Endothelial cell of umbilical vein (primary cell): ENCODE measurements at regions not wholly inside any gene's neighbourhood (a gene's known extent, or its start where the extent isn't known, plus 50 kb on each side); places are given as distances from the start of the nearest gene placed in this dataset.
A peak's percentile ranks its signal among the peaks of the same experiment; 100 is the strongest.

Experiments
- BruUV-seq: library from RNA; stranded (reverse); fragments of 400-500 nt; replicated peaks from 2 replicates; lab custom pipeline; 2021; lab: Mats Ljungman, UMichigan
- CTCF ChIA-PET: fragments of 300-600, 350-600 bp; sonication (Branson Sonifier 250); formaldehyde crosslinking; loops from one replicate; lab custom pipeline; 2021; ENCODE audit warnings: antibody characterized with exemption, inconsistent platforms; lab: Charles Lee
- POLR2A ChIA-PET: fragments of 300-600, 350-600 bp; sonication (Branson Sonifier 250); formaldehyde crosslinking; loops from one replicate; lab custom pipeline; 2021; ENCODE audit warnings: antibody characterized with exemption, inconsistent platforms; lab: Charles Lee
- DNase-seq: peaks from one replicate; pipeline ENCODE4 v3.0.0-alpha.2; 2011; ENCODE audit warnings: low read depth, low spot score
- FAIRE-seq: peaks from 2 replicates; lab custom pipeline; 2011; peaks lifted over from hg19 to GRCh38; lab: Jason Lieb, UNC
- H2AFZ ChIP-seq: 2 replicates; pipeline ENCODE4 v1.6.0; 2012; ENCODE audit warnings: low read depth, low read length, control low read depth, inconsistent platforms
- H3K27ac ChIP-seq: 2 replicates; pipeline ENCODE4 v1.5.1; 2011; ENCODE audit warnings: low read depth, mild to moderate bottlenecking, control low read depth, low read length, moderate library complexity; ENCODE audit not compliant: insufficient read depth
- H3K27me3 ChIP-seq, 2 experiments: 2 replicates each; pipeline versions ENCODE4 v1.6.0 to v1.6.1; 2011; ENCODE audit warnings: low read length in 2 of 2, mixed read lengths in 1 of 2; ENCODE audit not compliant: control insufficient read depth in 2 of 2, insufficient read depth in 2 of 2
- H3K36me3 ChIP-seq, 2 experiments: 2 replicates in 1 of 2; 3 replicates in 1 of 2; pipeline ENCODE4 v1.5.1; 2011; ENCODE audit warnings: low read length in 2 of 2, mild to moderate bottlenecking in 1 of 2, moderate library complexity in 1 of 2; ENCODE audit not compliant: control insufficient read depth in 2 of 2, insufficient read depth in 2 of 2; ENCODE audit errors: extremely low read depth in 1 of 2
- H3K4me1 ChIP-seq: 3 replicates; pipeline ENCODE4 v1.5.1; 2011; ENCODE audit warnings: mild to moderate bottlenecking, low read length; ENCODE audit not compliant: control insufficient read depth, insufficient read depth; ENCODE audit errors: extremely low read depth
- H3K4me2 ChIP-seq: 2 replicates; pipeline ENCODE4 v1.6.1; 2011; ENCODE audit warnings: low read length, control low read depth, mixed read lengths; ENCODE audit not compliant: insufficient read depth
- H3K4me3 ChIP-seq, 3 experiments: fragments of 200-600 bp in 1 of 3; sonication (generic), shearing (Covaris generic) in 1 of 3; replicated peaks in 1 of 3; 2 replicates each; pipeline ENCODE4 v1.5.1; 2011 to 2016; ENCODE audit warnings: control low read depth in 3 of 3, low read length in 3 of 3, mild to moderate bottlenecking in 2 of 3, inconsistent platforms in 1 of 3, low read depth in 1 of 3, moderate library complexity in 1 of 3; ENCODE audit not compliant: insufficient read depth in 1 of 3
- H3K79me2 ChIP-seq: 2 replicates; pipeline ENCODE4 v1.6.0; 2012; ENCODE audit warnings: low read length, inconsistent platforms; ENCODE audit not compliant: control insufficient read depth, insufficient read depth
- H3K9ac ChIP-seq: replicated peaks from 2 replicates; pipeline ENCODE3; 2011; ENCODE audit warnings: low read length, control low read depth; ENCODE audit not compliant: insufficient read depth; ENCODE audit errors: extremely low read depth
- H3K9me1 ChIP-seq: replicated peaks from 3 replicates; pipeline ENCODE4 v1.6.0; 2011; ENCODE audit warnings: mild to moderate bottlenecking, low read length; ENCODE audit not compliant: control insufficient read depth, insufficient read depth; ENCODE audit errors: extremely low read depth
- H3K9me3 ChIP-seq: replicated peaks from 2 replicates; pipeline ENCODE4 v1.5.1; 2012; ENCODE audit warnings: low read length, inconsistent platforms; ENCODE audit not compliant: control insufficient read depth, insufficient read depth
- H4K20me1 ChIP-seq: replicated peaks from 2 replicates; pipeline ENCODE3; 2011; ENCODE audit warnings: mild to moderate bottlenecking, low read length; ENCODE audit not compliant: control insufficient read depth, insufficient read depth; ENCODE audit errors: extremely low read depth
- EZH2 ChIP-seq: IDR thresholded peaks from 2 replicates; pipeline ENCODE4 v1.6.1; 2012; ENCODE audit warnings: borderline replicate concordance, low read depth, mild to moderate bottlenecking, moderate library complexity, low read length, inconsistent platforms; ENCODE audit not compliant: severe bottlenecking
- FOS ChIP-seq: IDR thresholded peaks from 2 replicates; pipeline ENCODE4 v1.6.1; 2011; ENCODE audit warnings: mild to moderate bottlenecking, low read length, moderate library complexity, borderline replicate concordance; ENCODE audit not compliant: insufficient read depth
- GATA2 ChIP-seq: IDR thresholded peaks from 2 replicates; pipeline ENCODE4 v1.7.0; 2011; ENCODE audit warnings: low read depth, mild to moderate bottlenecking, moderate library complexity, mixed read lengths, low read length; ENCODE audit not compliant: insufficient read length, insufficient read depth
- JUN ChIP-seq: IDR thresholded peaks from 2 replicates; pipeline ENCODE4 v1.6.1; 2011; ENCODE audit warnings: borderline replicate concordance, low read depth; ENCODE audit not compliant: insufficient read length, insufficient read depth
- MYC ChIP-seq: IDR thresholded peaks from one replicate; pipeline ENCODE4 v1.6.1; 2011; ENCODE audit warnings: mild to moderate bottlenecking, low read depth, low read length
- POLR2A ChIP-seq: IDR thresholded peaks from 2 replicates; pipeline ENCODE4 v1.6.1; 2012; ENCODE audit warnings: low read depth, mild to moderate bottlenecking, control low read depth, low read length
- POLR2AphosphoS5 ChIP-seq: IDR thresholded peaks from 2 replicates; pipeline ENCODE4 v1.6.1; 2012; ENCODE audit warnings: low read depth, mild to moderate bottlenecking, control low read depth, low read length, moderate library complexity; ENCODE audit not compliant: insufficient read depth
- dilution Hi-C: fragments of 300-500 bp; cut with MboI; formaldehyde crosslinking; loops from one replicate; pipeline ENCODE4 v1.15.0; 2019; ENCODE audit warnings: low sequenced_read_pairs; ENCODE audit not compliant: extremely low pct_ligation_motif_present
- intact Hi-C: fragments of 100-400 bp; cut with micrococcal nuclease; formaldehyde crosslinking; loops from one replicate; pipeline ENCODE4 v1.10.0; 2022
- TF ChIP-seq, protein P1 (sequence below): IDR thresholded peaks from 2 replicates; pipeline ENCODE4 v1.6.1; 2011; ENCODE audit not compliant: insufficient read depth, insufficient read length
- TF ChIP-seq, protein P2 (sequence below), 2 donors: IDR thresholded peaks; 1 replicate in 1 of 2; 2 replicates in 1 of 2; pipeline ENCODE4 v1.5.1; 2011; ENCODE audit warnings: low read length in 2 of 2, mild to moderate bottlenecking in 2 of 2, moderate library complexity in 2 of 2, control low read depth in 1 of 2, inconsistent platforms in 1 of 2, low read depth in 1 of 2; ENCODE audit not compliant: insufficient read depth in 1 of 2; ENCODE audit errors: extremely low read depth in 1 of 2

DNA sequence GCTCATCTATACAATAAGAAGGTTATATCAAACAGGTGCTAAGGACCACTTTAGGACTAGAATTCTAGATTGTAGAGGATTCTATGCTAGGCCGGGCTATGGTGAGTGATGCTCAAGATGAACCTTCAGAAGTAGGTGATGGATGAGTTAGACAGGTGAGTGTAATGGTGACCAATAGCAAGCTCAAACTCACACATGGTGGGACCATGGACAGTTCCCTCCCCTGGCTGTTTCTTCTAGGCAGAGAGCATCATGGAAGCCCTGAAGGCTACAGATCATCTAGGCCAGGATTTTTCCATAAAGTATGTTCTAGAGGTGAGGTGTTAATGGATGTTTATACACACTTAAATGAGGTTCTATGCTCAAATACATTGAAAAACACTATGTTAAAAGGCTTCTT is 162.2 kb upstream of the WDR11 start:
- TF ChIP-seq EZH2 (no peak), MYC (no peak), FOS (no peak), POLR2A (no peak), JUN (no peak), POLR2AphosphoS5 (no peak), GATA2 (no peak)
- TF ChIP-seq, protein P1, sequence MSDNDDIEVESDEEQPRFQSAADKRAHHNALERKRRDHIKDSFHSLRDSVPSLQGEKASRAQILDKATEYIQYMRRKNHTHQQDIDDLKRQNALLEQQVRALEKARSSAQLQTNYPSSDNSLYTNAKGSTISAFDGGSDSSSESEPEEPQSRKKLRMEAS = no peak
- TF ChIP-seq, protein P2, sequence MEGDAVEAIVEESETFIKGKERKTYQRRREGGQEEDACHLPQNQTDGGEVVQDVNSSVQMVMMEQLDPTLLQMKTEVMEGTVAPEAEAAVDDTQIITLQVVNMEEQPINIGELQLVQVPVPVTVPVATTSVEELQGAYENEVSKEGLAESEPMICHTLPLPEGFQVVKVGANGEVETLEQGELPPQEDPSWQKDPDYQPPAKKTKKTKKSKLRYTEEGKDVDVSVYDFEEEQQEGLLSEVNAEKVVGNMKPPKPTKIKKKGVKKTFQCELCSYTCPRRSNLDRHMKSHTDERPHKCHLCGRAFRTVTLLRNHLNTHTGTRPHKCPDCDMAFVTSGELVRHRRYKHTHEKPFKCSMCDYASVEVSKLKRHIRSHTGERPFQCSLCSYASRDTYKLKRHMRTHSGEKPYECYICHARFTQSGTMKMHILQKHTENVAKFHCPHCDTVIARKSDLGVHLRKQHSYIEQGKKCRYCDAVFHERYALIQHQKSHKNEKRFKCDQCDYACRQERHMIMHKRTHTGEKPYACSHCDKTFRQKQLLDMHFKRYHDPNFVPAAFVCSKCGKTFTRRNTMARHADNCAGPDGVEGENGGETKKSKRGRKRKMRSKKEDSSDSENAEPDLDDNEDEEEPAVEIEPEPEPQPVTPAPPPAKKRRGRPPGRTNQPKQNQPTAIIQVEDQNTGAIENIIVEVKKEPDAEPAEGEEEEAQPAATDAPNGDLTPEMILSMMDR (IDR thresholded peaks at IDR 0.05; ENCODE audit: extremely low read depth in 1 of 2, insufficient read depth in 1 of 2, low read depth in 1 of 2, low read length in 2 of 2) = no peak
- H4K20me1 ChIP-seq = no peaks in the 10 kb centered on the region
- FAIRE-seq = peak; percentile 65
- no peaks in the 10 kb centered on the region for H3K36me3 ChIP-seq
- no peak overlapping the region for H3K9ac ChIP-seq
- no peak overlapping the region for H3K4me2 ChIP-seq
- POLR2A ChIA-PET = no interaction called here
- peaks cover 8% of the 10 kb centered on the region for H3K4me1 ChIP-seq
- peak; percentile 27 for DNase-seq
- CTCF ChIA-PET = interaction anchor here (1.0 to 1.6 kb wide), 7 partner anchors 11 to 178 kb away, joined by 3 to 6 read pairs (median 3); no protein-coding TSS in a partner anchor
- no peaks in the 10 kb centered on the region for H3K79me2 ChIP-seq
- H3K9me1 ChIP-seq = no peaks in the 10 kb centered on the region
- no TSS peak for BruUV-seq
- H3K27me3 ChIP-seq = no peaks in the 10 kb centered on the region
- no peak overlapping the region for H3K27ac ChIP-seq
- H3K9me3 ChIP-seq = no peaks in the 10 kb centered on the region
- H2AFZ ChIP-seq = no peak overlapping the region
- H3K4me3 ChIP-seq = no peak overlapping the region
- dilution Hi-C loops = no loop called here
- intact Hi-C loops = no loop called here
